Frontal cortex (tissue), 3 donors: ENCODE measurements at regions not wholly inside any gene's neighbourhood (a gene's known extent, or its start where the extent isn't known, plus 50 kb on each side); places are given as distances from the start of the nearest gene placed in this dataset.
"Not testable (repeated sequence)": the region's sequence is repeated elsewhere in the genome, so short reads cannot be mapped to it uniquely, and the experiment has no call there.

Experiments
- DNase-seq, 2 donors: peaks; one replicate each; pipeline ENCODE4 v3.0.0; 2012; ENCODE audit warnings: low spot score in 2 of 2
- FAIRE-seq: peaks from 2 replicates; lab custom pipeline; 2012; peaks lifted over from hg19 to GRCh38; lab: Jason Lieb, UNC
- donor health status: control.
- donor health status: control.
- donor health status: control.

DNA sequence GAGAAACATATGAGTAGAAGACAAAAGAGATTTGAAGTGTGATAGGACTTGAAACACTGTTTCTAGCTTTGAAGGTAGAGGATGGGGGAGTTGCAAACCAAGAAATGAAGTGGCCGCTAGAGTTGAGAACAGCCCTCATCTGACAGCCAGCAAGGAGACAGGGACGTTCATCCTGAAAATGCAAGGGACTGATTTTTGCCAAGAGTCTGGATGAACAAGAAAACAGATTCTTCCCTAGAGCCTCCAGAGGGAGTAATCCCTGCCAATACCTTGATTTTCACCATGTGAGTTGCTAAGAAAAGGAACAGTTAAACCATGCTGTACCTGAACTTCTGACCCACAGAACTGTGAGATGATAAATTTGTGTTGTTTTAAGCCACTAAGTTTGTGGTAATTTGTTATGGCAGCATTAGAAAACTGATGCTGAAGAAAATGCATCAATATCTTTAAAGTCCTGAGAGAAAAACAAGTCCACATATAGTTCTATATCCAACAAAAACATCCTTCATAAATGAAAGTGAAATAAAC, 154.0 kb upstream of the ADAMTSL1 start:
- FAIRE-seq, result no peak
- DNase-seq, result no peak

DNA sequence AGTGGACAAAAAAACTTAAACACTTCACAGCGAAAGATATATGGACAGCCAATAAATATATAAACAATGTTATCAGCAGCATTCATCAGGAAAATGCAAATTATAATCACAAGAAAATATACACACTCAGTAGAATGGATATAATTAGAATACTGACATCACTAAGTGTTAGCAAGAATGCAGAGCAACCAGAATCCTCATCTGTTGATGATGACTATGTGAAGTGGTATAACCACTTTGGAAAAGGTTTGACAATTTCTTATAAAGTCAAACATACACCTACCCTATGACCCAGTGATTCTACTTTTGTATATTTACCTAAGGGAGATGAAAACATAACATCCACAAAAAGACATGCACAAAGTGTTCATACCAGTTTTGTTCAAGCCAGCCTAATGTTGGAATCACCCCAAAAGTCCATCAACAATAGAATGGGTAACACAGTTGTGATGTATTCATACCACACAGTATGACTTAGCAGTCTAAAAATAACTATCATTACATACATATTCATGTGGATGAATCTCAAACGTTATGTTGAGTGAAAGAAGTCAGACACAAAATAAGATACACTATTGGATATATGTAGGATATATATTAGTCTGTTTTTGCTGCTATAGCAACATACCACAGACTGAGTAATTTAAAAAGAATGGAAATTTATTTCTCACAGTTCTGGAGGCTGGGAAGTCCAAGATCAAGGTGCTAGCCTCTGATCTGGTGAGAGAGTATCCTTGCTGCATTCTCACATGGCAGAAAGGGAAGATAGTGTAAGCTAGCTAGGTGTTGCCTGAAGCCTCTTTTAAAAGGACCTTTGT, 148.8 kb upstream of the ADAMTSL1 start:
- FAIRE-seq, result no peak
- no peak for DNase-seq

DNA sequence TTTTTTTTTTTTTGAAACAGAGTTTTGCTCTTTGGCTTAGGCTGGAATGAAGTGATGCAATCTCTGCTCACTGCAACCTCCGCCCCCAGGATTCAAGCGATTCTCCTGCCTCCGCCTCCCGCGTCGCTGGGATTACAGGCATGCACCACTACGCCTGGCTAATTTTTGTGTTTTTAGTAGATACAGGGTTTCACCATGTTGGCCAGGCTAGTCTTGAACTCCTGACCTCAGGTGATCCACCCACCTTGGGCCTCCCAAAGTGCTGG, 148.3 kb upstream of the ADAMTSL1 start:
- not testable (repeated sequence) for DNase-seq, FAIRE-seq

DNA sequence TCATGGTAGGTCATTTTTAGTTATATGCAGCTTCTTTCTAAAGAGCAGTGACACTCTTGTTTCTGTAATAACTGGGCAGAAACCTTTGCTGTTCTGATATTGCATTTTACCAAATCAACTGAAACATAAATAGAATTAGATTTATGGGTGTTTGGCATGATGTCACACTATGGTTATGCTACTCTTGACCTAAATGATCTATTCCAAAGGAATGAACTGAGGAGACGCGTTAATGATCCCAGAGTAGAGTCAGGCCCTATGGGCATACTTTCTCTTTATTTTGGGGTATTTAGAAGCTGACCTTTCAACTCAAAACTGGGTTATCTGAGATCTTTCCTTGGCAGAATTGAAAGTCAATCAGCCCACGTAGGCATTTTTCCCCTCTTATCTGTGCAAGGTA, 146.8 kb upstream of the ADAMTSL1 start:
- no peak for FAIRE-seq

DNA sequence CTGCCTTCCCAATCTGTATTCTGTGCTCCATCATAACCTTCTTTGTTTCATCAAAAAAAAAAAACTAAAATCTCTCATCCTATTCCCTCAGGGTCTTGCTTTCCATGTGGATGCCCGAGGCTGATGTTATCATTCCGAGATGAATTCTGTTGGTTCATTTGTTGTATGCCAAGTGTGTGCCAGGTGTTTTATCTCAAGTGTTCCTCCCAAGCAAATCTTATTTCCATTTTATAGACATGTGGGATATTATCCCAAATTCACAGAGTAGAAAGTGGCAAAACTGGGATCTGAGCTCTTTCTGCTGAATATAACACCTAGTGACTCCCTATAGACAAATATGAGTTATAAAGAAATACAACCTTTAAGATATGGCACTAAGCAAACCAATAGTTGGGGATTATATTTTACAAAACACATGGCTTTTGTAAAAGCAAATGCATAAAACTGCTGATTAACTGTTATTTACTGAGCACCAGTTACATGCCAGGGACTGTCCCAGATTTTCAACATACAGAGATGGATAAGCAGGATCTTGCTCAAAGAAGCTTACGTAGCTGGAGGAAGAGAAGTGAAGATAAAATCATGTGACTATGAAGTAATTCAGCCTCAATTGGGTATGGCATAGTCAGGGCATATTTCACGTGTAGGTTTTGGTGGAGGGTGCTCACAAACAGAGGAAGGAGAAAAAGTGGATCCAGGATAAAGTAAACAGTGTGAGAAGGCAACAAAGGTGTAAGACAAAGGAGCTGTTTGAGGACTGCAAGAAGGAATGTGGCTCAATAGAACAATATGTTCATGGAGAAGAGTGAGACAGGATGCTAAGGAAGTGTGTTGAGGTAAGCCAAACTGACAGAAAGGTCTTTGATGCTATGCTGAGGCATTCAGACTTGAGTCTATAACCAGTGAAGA, 143.3 kb upstream of the ADAMTSL1 start:
- FAIRE-seq, result no peak
- no peak for DNase-seq

More for the DNA sequence above, 146.8 kb upstream of the ADAMTSL1 start:
- DNase-seq, result no peak

DNA sequence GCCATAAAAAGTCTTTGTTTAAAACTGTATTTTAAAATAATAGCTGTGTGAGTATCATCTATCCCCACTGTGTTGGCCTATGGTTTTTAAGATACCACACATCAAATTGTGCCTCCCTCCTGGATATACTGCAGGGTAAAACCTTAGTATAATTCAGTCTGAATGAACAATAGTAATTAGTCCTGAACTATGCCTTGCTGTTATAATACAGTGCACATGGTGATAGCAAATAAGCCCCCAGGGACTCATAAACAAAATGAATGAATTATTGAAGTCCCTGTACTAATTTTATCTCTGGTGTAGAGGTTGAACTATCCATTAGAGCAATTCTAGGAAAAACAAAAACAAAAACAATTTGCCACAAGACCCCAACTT, 142.7 kb upstream of the ADAMTSL1 start:
- DNase-seq, result no peak
- FAIRE-seq, result no peak

DNA sequence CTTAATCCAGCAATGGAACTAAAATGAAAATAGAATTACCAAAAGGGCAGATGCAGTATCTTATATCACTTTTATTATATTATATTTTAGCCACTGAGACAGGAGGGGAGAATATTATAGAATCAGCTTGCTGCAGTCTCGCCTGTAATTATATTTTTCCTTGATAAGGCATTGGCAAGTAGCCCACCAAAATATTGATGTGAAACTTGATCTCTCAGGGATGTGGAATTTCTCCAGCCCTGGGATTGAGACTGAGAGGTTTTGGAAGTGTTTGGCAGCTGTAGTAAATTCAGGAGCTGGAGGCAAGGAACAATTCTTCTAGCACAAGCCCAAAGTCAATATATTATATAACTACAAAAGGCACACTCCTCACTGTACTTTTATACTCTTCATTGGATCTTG, 142.1 kb upstream of the ADAMTSL1 start:
- no peak for DNase-seq

DNA sequence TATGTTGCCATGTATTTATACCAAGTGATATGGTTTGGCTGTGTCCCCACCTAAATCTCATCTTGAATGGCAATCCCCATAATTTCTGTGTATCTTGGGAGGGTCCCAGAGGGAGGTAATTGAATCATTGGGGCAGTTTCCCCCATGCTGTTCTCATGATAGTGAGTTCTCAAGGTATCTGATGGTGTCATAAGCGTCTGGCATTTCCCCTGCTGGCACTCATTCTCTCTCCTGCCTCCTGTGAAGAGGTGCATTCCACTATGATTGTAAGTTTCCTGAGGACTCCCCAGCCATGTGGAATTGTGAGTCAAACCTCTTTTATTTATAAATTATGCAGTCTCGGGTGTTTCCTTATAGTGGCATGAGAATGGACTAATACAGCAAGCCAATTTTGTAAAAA, 140.8 kb upstream of the ADAMTSL1 start:
- no peak for FAIRE-seq

More for the DNA sequence above, 142.1 kb upstream of the ADAMTSL1 start:
- FAIRE-seq, result no peak

DNA sequence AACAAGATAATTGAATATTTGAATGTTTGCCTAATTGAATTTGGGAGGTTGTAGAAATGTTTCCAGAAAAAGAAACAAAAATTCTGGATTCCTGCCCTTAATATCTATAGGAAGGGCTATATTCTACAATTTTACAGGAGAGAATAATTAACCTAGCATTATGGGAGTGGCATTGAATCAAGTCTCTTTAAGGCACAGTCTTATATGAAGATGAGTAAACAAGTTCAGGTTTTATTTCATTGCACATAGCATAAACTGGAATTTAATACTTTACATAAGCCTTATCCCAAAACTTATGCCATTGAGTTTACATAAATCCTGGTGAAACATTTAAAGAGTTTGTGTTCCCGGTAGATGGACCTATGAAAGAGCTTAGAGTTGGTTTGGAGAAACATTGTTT, 138.1 kb upstream of the ADAMTSL1 start:
- FAIRE-seq, result no peak

More for the DNA sequence above, 140.8 kb upstream of the ADAMTSL1 start:
- DNase-seq, result no peak

DNA sequence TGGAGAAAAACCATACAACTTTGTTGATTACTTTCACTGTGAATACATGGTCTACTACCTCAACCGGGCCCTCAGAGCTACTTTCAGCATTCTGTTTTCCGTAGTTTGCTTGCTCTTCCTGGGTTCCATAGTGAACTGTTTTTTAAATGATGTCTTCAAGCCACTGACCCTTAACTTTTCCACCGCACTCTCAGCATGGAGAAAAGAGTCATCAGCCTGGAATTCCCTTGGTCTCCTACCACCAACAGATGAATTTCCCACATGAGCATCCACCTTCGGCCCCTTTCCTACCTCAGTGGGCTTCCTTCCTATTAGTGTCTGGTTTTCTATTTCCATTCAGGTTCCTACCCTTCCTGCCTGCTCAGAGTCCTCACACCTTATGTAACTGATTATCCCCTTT, 135.9 kb upstream of the ADAMTSL1 start:
- no peak for FAIRE-seq
- no peak for DNase-seq

More for the DNA sequence above, 138.1 kb upstream of the ADAMTSL1 start:
- DNase-seq, result no peak

DNA sequence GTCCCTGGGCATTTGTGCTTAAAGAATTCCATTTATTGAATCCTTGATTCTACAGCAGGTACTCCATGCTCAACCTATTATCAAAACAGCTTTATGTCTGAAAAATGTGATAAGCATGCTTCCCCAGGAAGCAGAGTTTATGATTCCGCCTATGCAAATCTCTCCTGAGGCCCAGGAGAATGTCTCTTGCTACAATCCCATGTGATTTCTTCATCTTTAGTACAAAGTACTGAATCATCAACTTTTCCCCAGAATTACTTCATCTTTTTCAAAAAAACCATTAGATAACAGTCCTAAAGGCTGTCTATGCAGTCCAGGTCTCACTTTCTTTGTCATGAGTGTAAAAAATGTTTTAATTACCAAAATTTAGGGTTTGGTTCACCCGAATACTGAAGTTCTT, 130.2 kb upstream of the ADAMTSL1 start:
- no peak for DNase-seq
- FAIRE-seq, result no peak

DNA sequence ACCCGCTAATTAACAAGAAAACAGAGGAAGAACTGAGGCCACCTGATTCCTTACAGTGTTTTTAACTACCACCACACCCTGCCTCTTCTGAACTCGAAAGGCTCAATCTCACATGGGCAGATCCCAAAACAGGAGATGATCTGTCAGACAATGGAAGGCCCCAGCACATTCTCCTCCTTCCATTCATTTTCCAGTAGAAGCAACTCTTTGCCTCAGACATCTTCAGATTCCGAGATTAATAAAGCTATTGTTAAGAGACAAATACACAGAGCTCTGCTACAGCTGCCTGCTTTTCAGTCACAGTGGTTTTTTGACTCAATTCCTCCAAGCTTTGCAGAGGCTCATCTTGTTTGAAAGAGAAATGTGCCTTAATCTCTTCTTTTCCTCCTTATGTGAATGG, 127.2 kb upstream of the ADAMTSL1 start:
- DNase-seq (no peak), FAIRE-seq (no peak)

DNA sequence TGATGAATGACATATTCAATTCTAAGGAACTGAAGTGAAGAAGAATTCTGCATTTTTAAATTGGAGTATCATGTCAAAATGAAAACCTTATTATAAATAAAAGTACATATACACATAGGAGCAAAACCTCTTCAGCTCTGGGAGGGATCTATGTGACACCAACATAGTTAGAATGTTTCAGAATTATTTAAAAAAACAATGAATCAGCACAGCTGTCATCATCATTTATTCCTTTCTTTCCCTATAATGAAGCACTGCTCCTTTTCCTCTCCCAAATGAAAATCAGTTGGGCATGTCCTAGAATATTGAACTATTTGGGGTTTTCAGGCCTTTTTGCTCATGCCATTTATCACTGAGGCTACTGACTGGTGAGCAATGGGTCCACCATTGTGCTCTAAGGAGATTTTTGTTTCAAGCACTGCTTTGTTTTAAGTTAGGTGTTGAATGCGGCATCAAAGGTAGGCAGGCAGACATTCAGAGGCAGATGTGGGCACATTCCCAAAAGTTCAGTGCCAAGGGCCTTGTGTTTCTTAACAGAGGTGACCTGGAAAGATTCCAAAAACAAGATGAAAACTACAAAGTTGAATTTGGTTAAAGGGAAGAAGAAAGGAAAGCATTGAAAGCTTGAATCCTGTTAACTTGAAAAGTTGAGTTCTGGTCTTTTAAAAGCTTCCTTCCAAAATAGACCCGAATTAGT, 126.4 kb upstream of the ADAMTSL1 start:
- DNase-seq (no peak), FAIRE-seq (no peak)

DNA sequence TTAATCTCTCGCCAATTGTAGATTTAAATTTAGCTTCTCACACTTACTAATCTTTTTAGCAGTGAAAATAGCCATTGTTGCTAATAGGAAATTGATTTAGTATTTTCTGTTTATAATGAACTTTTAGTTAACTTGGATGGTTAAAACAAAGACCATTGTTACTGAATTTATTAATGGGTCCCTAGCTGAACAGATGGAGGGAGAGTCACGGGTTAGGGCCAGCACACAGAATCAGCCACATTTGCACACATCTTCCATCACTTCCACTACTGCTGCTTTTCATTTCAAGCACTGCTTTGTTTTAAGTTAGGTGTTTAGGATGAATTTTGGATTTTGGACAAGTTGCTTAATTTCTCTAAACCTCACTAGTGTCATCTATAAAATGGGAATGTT, 125.9 kb upstream of the ADAMTSL1 start:
- FAIRE-seq (no peak), DNase-seq (no peak)

DNA sequence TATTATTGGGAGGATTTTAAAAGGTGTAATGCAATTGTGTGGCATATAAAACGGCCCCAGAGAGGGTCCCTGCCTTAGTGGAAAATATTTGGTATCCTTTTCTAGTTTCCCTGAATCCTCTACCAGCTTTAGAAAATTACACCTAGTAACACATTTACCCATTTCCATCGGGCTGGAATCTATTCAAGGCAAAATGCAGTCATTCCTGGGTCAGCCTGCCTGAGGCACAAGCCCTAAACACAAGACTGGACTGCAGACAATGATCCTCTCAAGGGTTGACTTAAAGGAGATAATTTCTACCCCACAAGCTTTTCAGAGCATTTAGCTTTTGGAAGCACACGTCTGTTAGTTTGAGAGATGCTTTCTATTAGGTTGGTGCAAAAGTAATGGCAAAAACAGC, 124.4 kb upstream of the ADAMTSL1 start:
- no peak for FAIRE-seq
- DNase-seq, result no peak

DNA sequence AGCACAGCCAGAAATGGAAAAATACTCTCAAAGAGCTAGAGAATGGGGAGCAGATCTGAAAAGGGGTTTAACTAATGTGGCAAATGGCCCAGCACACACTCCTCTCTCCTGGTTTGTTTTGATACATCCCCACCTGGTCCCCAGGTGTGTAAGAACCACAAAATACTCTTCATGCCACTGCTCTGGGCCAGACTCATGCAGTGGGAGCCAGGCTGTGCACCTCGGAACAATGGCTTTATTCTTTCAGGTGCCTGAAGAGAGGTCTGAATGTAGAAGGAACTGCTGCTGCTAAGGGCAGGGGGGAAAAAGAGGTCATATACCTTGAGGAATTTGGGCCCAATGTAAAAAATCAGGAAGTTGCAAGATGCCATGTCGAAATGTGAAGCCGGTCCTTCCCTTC, 123.9 kb upstream of the ADAMTSL1 start:
- FAIRE-seq (no peak), DNase-seq (no peak)

DNA sequence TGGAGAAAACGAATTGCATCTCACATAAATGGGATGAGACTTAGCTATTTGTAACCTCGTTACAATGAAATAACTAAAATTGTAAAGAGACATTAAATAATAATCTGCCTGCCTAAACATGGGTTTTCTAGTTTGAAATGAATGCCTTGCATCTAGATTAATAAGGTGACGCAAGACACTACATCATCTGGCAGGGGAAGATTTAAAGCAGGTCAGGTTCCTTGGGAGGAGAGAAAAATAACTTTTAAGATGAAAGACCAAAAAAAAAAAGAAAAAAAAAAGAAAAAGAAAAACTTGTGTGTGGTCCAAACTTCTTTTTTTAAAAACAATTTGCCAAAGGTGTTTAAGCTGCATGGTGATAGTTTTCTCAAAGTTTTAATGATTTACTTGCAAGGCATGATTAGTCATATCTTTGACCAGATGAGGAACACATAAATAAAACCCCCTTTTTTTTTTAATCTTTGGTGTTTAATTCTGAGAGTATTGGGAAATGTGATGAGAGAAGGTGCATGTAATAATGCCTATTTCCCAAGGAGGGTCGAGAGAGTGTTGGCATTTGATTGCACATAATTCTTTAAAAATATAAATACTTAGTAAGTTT, 122.9 kb upstream of the ADAMTSL1 start:
- FAIRE-seq (no peak), DNase-seq (no peak)

DNA sequence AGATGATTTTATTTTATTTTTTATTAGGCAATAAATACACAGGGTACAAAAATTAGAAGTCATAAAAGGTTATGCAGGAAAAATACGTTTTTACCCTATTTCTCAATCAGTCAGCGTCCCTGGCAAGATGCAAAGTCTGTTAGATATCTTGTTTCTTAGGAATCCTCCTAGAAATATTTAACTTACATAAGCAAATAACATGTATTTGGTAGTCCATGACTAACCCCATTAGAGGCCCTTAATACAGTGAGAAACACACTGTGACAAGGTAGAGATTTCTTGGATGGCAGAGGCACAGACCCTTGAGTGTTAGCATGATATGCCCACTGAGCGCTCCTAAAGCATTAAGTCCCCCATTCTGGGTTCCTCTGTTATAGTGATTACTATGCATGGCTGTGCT, 121.2 kb upstream of the ADAMTSL1 start:
- FAIRE-seq (no peak), DNase-seq (no peak)

DNA sequence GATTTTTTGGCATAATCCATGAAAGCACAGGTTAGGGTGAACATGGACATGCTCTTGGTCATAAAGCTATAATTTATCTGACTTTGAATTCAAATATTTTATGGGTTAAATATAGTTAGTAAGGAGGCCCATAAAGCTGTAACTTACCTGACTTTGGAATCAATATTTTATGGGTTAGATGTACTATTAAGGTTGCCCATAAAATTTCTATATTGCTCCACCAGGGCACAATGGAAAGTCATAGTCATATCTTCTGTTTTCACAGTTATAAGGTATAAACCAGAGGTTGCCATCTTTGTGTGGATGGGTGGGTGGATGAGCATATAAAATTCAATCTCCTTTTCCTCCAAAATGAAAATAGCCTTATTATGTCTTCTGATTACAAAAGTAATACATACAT, 120.5 kb upstream of the ADAMTSL1 start:
- DNase-seq (no peak), FAIRE-seq (no peak)

DNA sequence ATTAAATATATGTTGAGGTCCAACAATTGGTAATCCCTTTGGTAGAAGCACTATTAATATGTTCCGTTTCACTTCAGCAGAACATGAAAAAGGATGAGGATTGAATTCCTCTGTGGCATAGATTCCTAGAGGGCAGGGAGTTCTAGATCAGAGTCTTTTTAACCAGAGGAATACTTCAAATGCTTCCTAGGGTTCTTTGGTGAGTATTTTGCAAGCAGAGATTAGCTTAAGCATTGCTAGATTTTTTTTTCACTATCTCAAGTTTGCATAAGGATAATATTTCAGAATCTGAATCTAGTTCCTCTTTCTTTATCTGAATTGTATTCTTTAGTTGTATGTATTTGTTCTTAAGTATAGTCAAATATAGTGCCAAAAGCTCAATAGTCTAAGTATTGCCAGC, 116.6 kb upstream of the ADAMTSL1 start:
- no peak for FAIRE-seq
- no peak for DNase-seq
